NCI-H446 treated with DMSO at 0.1 percent for 48 hours (cell line): ENCODE measurements at regions not wholly inside any gene's neighbourhood (a gene's known extent, or its start where the extent isn't known, plus 50 kb on each side); places are given as distances from the start of the nearest gene placed in this dataset.
A peak's percentile ranks its signal among the peaks of the same experiment; 100 is the strongest.

Experiments
- DNase-seq: peaks from one replicate; lab custom pipeline; 2025; lab: John Stamatoyannopoulos, UW

DNA sequence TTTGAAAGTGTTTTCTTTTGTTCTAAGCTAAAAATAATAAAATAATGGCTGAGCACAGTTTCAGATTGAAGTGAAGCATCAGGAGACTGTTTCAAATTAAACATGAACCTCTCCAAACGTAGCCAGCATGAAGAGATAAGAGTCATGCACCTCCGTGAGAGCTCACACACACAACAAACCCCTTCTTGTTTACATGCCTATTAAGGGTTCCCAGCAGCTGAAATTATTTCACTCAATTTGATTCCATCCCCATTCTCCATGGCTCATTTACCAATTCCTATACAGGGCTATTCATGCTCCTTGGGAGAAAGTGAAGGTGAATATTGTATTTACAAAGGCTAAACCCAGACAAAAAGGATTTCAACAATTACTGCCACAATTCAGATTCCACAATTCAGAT lies 954.1 kb upstream of the INTU start:
- DNase-seq, result peak; percentile 24

DNA sequence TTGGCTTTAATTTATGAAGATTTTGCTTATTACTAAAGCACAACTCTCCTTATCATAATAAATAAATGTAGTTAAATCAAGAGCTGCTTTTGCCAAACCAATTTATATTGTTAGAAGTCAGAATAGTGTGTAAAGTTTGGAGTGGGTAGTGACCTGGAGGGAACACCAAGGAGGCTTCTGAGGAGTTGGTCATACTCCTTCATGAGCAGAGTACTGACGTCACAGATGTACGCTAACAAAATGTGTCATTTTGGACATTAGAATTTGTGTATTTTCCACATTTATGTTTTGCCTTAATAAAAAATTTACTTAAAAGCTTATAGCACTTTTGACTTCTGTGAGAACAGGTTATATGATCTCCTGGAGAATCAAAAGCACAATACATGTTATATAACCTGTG lies 953.5 kb upstream of the INTU start:
- DNase-seq, result no peak

DNA sequence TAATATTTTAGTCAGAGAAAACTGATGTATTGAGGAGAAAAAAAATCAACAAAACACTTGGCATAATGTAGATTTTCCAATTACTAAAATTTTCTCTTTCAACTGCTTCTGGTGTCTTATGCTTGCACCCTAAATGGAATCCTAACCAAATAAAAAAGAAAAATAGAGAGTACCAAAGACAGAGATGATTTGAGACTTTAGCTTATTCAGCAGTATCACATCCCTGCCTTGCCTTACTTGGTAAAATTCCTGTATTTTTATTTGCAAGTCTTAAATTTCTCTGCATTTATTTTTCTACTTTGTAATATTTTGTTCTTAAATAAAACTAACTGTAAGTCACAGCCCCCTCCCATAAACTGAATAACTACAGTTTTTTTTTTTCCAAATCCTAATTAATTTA lies 950.5 kb upstream of the INTU start:
- DNase-seq, result no peak

DNA sequence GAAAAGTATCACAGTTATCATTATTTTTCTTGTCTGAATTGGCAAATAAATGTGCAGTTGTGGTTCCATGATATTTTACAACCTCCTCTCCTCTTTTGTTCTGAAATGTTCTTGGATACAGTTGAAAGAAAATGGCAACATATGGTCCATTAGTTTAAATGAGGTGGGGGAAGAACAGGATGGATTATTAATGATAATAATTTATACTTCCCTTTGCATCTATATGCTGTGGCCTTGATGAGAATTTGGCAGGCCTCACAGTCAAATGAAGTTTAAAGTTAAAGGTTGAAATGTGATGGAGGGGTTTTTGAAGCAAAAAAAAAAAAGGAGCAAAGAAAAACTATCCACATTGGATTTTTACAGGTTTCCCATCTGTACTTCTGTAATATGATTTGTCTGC lies 946.3 kb upstream of the INTU start:
- DNase-seq, result peak; percentile 64

DNA sequence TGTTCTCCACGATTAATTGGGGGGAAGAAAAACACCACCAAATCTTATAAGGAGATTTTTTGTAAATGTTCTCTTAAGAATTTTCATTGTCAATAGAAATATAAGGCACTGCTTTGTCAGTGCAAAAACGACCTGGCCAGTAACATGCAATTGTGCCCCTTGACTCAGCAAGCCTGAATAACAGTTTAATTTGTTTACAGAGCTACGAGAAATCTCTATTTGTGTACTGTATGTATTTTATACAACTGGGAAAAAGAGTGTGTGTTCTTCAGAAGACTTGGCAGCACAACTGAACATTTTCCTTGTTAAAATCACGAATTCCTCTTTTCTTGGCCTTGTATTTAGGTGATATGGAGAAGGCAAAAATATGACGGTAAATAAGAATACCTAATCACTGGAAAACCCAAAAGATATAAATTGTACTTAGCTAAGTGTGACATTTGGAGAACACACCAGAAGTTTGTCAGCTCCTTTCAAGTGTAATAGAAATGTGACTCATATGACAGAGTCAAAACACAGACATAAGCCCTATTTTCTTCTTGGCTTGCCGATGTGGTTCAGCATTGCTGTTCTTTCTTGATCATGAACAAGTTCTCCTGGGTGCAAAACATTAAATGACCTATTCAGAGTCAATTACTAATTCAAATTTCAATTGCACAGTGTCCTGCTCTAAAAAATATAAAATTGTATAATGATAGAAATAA lies 945.0 kb upstream of the INTU start:
- peak; percentile 40 for DNase-seq

DNA sequence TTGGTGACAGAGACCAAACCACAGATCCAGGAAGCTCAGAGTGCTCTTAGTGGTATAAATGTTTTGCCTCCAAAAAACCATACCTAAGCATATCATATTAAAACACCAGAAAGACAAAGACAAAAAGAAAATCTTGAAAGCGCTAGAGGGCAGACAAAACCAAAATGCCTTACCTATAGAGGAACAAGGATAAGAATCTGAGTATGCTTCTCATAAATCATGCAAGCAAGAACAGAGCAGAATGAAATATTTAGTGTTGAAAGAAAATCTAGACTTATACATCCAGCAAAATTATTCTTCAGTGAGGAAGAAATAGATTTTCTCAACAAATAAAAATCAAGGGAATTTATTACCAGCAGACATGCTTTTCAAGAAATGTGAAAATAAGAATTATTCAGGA lies 941.0 kb upstream of the INTU start:
- DNase-seq, result no peak

DNA sequence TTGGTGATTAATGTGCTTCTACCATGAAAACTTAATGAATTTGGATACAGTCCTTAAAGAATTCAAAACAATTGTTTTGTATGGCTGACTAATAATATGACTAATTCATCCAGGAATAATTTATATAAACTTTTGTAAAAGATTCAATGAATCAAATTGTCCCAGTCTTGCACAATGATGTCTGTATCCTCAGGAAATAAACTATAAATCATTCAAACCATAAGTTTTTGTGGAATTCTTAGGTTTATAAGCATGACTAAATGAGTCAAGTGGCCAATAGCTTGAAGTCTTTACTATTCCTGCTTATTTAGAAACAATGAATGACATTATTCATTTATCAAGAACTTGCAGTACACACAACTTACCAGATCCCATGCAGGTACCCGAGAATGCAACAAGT lies 935.0 kb upstream of the INTU start:
- no peak for DNase-seq

DNA sequence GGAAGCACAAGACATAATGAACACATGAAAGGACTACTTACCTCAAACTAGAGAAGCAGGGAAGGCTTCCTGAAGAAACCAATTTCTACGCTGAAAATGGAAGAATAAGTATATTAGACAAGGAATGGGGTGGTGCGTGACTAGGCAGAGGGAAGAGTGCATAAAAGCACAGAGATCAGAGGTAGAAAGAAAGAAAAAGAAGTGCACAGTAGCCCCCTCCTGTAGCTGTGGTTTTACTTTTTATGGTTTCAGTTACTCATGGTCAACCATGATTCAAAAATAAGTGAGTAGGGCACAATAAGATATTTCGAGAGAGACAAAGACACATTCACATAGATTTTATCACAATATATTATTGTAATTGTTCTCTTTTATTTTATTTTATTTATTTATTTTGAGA lies 934.5 kb upstream of the INTU start:
- no peak for DNase-seq

DNA sequence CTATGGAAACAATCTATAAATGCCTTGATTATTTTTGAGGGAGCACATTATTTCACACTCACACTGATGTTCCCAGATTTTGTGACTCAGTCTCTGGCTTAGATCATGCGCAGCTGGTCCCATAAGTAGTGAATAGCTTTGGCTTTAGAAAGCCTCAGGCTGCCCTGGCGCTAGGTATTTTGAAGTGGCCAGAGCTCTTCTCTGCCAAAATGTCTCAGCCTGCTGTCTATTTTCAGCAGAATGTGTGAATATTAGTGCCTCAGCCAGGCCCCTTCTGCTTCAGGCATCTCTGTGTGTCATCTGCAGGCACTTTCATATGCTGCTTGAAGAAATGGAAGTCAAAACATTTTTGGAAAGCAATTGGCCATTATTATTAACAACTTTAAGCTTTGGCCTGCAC lies 931.0 kb upstream of the INTU start:
- DNase-seq, result peak; percentile 94

DNA sequence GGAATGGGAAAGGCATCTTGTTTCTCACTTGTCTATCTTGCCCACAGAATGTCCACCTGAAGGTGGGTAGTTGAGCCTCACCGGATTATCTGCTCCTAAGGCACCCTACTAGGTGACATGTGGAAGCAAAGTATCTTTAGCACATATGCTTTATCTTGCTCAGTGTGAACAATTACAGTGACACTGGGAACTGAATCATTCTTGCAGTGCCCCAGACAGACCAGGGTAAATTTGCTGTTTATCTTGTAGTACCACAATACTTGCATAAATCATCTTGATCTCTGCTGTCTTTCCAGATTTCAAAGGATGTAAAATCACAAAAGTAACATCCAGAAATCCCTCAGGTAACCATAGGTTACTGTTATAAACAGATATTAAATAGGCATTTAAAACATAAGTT lies 930.0 kb upstream of the INTU start:
- no peak for DNase-seq

DNA sequence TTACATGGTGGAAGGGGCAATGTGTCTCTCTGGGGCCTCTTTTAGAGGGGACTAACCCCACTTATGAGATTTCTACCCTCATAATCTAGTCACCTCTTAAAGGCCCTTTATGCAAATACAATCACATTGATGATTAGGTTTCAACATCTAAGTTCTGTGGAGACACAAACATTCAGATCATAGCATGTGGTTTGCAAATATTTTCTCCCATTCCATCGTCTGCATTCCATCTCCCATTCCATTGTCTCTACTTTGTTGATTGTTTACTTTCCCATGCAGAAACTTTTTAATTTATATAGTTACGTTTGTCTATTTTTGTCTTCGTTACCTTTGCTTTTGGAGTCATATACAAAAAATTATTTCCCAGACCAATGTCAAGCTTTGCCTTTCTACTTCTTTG lies 927.5 kb upstream of the INTU start:
- DNase-seq, result no peak

DNA sequence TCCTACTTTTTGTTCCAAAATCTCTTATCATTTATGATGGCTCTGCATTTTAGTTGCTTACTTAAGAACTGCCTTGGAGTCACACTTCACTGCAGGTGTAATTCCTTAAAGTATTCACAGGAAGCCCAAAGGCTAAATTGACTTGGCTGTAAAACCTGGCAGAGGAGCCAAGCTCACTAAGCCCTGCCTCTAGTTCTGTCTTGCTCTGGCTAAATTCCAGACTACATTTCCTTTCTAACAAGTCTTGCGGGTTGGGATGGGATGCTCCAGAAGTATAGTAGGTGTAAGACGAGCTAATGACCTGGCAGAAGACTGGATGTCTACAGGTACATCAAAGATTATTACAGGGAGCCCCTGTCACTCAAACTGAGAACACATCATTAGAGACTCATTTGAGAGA lies 924.0 kb upstream of the INTU start:
- peak; percentile 41 for DNase-seq

DNA sequence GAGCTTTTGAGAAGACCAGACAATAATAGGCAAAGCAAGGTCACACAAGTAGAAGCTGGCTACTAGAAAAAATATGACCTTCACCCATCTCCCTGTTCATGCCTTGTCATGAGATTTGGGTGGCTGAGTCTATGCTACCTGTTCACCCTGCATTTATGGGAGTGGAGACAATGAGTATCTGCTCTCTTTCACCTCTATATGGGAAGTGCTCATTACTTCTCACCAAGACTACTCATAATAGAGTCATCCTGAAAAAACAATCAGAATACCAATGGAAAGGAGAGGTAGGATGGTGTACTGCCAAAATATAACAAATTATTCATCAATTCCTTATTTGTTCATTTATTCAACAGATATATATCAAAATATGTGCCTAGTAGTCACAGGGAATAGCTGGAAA lies 921.8 kb upstream of the INTU start:
- DNase-seq, result no peak

DNA sequence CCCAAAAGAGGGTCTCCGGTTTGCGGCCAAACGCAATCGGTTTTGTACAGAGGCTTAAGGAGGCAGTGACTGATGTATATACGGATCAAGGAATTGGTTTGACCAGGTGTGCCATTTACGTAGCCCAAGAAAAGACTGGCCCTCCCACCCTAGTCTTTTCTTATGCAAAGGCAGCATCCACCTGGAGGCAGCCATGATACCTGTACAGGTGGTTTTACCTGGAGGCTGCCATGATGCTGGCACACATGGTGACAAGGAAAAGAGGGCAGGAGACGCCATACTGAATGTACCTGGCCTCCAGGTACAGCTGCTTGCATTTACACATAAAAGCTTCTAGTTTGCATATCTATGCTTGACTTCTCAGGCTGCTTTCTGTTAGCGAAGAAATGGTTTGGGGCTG lies 917.7 kb upstream of the INTU start:
- no peak for DNase-seq

DNA sequence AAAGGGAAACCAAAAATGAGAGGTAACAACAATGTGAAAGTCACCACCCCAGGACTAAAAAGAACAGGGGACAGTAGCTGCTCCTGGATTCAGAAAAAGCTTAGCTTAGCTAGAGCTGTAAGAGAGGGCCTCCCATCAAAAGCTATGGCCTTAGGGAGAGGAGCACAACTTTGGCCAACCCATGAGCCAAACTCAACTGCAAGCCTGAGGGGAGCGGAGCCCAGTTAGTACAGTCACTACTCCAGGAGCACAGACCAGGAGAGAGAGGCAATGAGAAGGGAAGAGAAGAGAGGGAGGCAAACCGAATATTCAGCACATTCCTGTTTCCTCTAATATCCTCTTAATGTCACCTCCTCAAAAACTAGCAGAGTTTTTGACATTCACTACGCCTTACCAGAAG lies 917.1 kb upstream of the INTU start:
- no peak for DNase-seq

DNA sequence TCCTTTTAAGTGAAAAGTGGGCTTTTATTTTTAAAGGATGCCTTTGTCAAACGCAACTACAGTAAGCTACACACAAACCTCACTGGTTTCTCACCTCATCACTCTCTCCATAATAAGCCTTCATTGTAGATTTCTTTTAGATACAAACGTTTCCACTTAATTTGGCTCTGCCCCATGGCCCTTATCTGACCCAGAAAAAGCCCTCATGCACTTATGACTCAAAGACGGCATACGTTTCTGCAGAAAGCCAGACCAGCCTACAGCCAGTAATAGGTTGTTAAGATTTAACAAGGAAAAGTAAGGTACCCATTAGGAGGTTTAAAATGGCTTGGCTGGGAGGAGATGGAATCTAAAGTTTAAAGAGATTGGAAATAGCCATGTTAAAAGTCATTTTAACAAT lies 914.6 kb upstream of the INTU start:
- no peak for DNase-seq

DNA sequence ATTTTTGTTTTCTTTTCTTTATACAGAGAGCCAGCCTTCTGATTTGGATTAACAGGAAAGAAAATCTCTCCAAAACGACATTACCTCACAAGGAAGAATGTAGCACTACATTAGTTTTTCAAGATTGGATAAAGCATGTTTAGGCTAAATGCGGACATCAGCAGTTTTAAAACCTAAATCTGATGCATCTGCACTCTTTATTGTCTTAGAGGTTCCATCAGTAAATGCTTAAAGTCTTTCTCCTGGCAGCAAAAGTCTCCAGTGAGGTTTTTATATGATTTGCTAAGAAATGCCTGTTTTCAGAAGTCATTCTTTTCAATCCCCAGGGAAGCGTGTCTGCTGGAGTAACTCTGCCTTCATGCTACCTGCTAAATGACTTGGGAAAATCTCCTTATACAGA lies 912.9 kb upstream of the INTU start:
- DNase-seq, result no peak

DNA sequence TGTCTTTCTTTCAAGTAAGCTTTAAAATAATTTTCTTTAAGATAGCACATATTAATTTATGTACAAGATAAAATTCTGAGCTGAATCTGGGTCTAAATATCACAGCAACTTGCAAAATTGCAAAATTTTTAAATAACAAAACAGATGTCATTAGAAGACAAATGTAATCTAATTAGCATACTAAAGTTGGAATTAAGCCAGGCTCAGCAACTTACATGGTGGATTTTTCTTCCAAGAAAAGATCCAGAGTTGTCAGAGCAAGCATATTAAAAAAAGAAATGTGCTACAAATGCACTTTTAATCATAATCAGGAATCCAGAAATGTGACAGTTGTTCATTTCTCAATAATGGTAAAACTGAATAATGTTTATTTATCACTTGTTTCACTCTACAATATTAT lies 906.9 kb upstream of the INTU start:
- DNase-seq, result peak; percentile 14

DNA sequence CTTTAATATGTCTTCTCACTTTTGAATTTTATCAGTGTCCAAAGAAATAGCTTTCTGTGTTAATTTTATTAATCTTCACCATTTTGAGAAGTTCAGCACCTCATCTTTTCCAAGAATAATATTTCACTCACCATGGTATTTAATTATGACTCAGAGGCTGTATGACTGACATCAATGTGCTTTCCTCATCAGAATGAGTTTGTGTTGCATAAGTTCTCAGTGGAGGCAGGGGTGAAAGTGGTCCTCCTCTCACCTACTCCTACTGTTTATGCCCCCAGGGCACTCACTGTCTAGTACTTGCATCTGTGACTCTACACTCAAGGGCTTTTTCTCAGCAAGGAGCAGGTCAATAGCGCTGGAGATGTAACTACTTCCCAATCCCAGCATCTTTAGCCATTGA lies 905.3 kb upstream of the INTU start:
- no peak for DNase-seq

DNA sequence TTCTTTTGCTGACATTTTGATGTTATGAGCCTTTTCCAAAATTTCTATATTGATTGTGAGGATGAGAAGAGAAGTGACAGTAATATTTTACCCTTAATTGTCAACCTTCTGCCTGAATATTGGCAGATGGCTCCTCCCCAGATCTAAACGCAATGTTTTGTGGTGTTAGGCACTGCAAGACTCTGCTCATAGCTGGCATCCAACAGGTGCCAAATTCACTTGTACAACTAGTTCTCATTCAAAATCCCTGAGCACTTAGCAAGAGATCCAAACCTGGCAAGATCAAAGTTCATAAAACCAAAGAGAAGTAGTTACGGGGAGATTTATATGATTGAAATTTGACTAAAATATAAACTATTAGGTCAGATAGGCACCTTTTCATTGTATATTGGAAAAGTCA lies 901.7 kb upstream of the INTU start:
- DNase-seq, result no peak

DNA sequence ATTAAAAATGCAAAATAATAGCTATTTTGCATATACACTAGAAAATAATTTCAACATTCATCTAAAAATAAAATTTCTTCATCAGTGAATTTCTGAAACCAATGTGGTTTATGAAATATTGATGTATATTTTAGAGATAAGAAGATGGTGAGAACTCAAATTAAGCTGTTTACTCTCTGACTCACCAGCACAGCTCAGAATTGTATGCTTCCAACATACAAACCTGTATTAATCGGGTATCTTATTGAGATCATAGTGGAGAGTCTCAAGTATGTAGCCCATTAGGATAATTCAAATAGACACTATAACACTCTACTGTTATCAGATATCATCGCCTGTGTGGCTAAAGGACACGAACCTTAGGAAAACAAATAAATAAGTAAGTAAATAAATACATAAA lies 899.5 kb upstream of the INTU start:
- no peak for DNase-seq

DNA sequence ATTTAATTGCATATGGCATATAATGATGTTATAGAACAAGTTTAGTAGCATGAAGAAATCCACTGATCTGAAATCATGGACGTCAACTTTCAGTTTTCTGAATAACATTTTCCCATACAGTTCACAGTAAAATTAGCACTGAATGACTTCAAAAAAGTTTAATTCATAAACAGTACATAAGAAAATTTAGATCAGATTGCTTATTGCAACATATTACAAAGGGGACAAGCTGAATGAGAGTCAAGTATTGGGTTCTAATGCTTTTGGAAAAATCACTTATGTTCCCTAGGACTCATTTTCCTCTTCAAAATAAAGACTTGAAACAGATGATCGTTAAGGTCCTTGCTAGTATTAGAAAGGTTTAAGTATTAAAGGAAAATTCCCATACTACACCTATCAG lies 898.3 kb upstream of the INTU start:
- DNase-seq, result no peak

DNA sequence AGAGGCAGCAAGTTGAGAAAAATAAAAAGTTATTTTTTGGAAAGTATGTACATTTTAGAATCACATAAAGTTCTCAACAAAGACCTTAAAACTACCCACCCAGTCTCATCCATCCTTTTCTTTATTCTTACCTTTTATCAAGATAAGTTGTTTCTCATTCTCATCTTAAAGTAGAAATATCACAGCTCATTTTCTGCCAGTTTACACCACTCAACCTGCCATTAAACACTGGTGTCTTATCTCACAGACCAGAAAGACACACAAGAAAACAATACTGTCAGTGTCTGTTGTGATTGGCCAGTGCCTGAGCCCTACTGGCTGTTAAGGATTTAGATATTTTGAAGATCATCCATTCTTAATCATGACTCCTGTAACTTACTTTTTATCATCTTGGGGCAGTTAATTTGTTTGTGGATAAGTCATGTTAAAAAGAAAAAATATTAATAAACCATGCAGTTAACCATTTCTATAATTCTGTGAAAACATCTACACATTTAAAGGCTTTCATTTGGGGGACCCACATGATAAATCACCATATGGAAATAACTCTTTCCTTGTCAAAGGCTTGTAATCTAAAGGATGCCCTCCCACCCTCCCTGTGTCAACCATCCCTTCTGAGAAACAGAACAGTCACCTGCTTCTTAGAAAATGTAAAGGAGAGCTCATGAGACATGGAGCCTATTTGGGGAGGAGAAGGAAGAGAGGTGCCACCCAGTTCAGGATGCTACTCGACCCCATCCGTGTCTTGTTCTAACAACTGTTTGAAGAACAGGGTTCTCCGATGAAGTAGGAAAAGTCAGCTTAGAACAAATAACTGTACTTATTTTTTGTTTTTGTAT lies 897.2 kb upstream of the INTU start:
- DNase-seq, result no peak

DNA sequence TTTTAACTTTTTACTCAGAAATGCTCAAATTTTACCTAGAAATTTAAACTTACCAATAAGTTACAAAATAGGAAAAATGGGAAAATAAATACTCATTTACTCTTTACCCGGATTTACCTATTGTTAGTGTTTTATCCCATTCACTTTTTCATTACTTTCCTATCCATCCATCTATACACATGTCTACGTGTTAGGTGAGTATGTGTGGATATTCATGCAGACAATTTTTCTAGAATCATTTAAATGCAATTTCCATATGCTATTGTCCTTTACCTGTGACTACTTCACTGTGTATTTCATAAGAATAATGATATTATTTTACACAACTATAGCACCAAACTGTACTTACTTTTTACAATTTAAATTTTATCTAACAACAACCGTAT lies 896.6 kb upstream of the INTU start:
- no peak for DNase-seq
